ENCODE measurements at regions not wholly inside any gene's neighbourhood (a gene's known extent, or its start where the extent isn't known, plus 50 kb on each side); places are given as distances from the start of the nearest gene placed in this dataset.

- Histone ChIP-seq H3K27ac (ENCODE audit: control insufficient read depth, insufficient read depth) (no peak overlapping the region), H3K4me1 (ENCODE audit: control insufficient read depth, insufficient read depth, low read length) (peaks cover 18% of the 10 kb centered on the region), H3K36me3 (ENCODE audit: control insufficient read depth in 2 of 2, insufficient read depth in 2 of 2, low read length in 1 of 2) (no peaks in the 10 kb centered on the region), H3K9me3 (replicated peaks; ENCODE audit: control insufficient read depth, insufficient read depth, low read length) (no peaks in the 10 kb centered on the region; the same call in 2 of the 3 replicates), H3K27me3 (replicated peaks in 1 of 2; ENCODE audit: control insufficient read depth in 2 of 2, insufficient read depth in 2 of 2, low read length in 1 of 2) (no peaks in the 10 kb centered on the region), H2AFZ (ENCODE audit: control insufficient read depth, low read depth, low read length) (no peak overlapping the region), H3K4me2 (ENCODE audit: control insufficient read depth, insufficient read depth) (no peak overlapping the region), H3K9ac (ENCODE audit: control insufficient read depth, insufficient read depth, low read length) (no peak overlapping the region), H3K79me2 (ENCODE audit: control insufficient read depth, insufficient read depth, low read length) (no peaks in the 10 kb centered on the region), H3K4me3 (no peak overlapping the region), H4K20me1 (ENCODE audit: control insufficient read depth, insufficient read depth) (no peaks in the 10 kb centered on the region)
- WGBS (ENCODE audit: insufficient coverage, insufficient replicate concordance, low lambda C conversion rate, missing lambda C conversion rate) = 83% methylated on average over 4 of the region's 4 CpGs
- ChIA-PET POLR2A (no interaction called here), SMC1A (ENCODE audit: uncharacterized antibody, unreplicated experiment) (interaction anchor here (1.3 to 6.4 kb wide), 2 partner anchors 9 to 24 kb away, joined by 6 to 20 read pairs; no protein-coding TSS in a partner anchor), CTCF (interaction anchor here (4.6 kb wide), 1 partner anchor 12 kb away, joined by 22 read pairs; no protein-coding TSS in a partner anchor), RAD21 (ENCODE audit: unreplicated experiment) (interaction anchor here (2.5 kb wide), 1 partner anchor 32 kb away, joined by 10 read pairs; no protein-coding TSS in a partner anchor)
- ATAC-seq = no peak
- FAIRE-seq = no peak
- in situ Hi-C loops (cut with MboI) (no loop called here), intact Hi-C loops (cut with micrococcal nuclease; ENCODE audit: unreplicated experiment) (no loop called here)
- BruUV-seq (replicated peaks) = no TSS peak
- no peak for TF ChIP-seq ELK1 (IDR thresholded peaks at IDR 0.05; ENCODE audit: low read depth, low read length)
- no peak for TF ChIP-seq EZH2 (IDR thresholded peaks at IDR 0.05; ENCODE audit: borderline replicate concordance, control insufficient read depth, low read depth, low read length)
- TF ChIP-seq MTA3 (IDR thresholded peaks at IDR 0.05; ENCODE audit: borderline replicate concordance, low read length) = no peak
- no peak for TF ChIP-seq SUZ12 (IDR thresholded peaks at IDR 0.05; ENCODE audit: unreplicated experiment)
- no peak for TF ChIP-seq NFYB (IDR thresholded peaks at IDR 0.05; ENCODE audit: insufficient read depth, low read depth, low read length)
- TF ChIP-seq ZNF622 (IDR thresholded peaks at IDR 0.05) = no peak
- DNase-seq (ENCODE audit: low read depth, low spot score) = no peak
These were observed 123.2 kb upstream of the RIPOR2 start for GRCh38 chr6:25058941-25059340.

Measured in GM12878 (cell line).